ENCODE measurements at regions not wholly inside any gene's neighbourhood (a gene's known extent, or its start where the extent isn't known, plus 50 kb on each side); places are given as distances from the start of the nearest gene placed in this dataset.

DNA sequence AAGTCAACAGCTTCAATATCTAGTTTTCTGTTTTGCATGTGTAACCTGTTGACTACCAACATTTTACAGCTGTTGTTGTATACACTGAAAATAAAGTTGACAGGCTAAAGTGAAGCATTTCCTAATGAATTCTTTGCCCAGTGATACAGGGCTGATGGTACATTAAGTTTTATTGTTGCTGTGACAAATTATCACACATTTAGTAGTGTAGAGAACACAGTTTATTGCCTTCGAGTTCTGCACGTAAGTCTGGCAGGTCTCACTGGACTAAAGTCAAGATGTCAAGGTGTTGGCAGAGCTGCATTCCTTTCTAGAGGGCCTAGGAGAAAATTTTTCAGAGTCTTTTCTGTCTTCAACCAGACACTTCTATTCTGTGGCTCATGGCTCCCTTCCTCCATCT lies 184.2 kb downstream of the SLITRK6 start:
- H3K4me1 ChIP-seq (replicated peaks; ENCODE audit: insufficient read depth) = no peaks in the 10 kb centered on the region
- no TSS peak for BruUV-seq (replicated peaks)
- no peaks in the 10 kb centered on the region for H3K27me3 ChIP-seq (ENCODE audit: insufficient read depth, low read depth)
- intact Hi-C loops (cut with micrococcal nuclease; ENCODE audit: unreplicated experiment) = no loop called here
- no peaks in the 10 kb centered on the region for H3K9me3 ChIP-seq (ENCODE audit: insufficient read depth, low read depth)
- H3K4me2 ChIP-seq = no peak overlapping the region
- DNase-seq = no peak
- H3F3A ChIP-seq (ENCODE audit: insufficient read depth, low read depth) = no peaks in the 10 kb centered on the region
- H3K36me3 ChIP-seq (ENCODE audit: low read depth) = no peaks in the 10 kb centered on the region
- H3K4me3 ChIP-seq = no peak overlapping the region
- no peak overlapping the region for H2AFZ ChIP-seq
- H3K27ac ChIP-seq = no peak overlapping the region
- H4K20me1 ChIP-seq (ENCODE audit: insufficient read depth) = no peaks in the 10 kb centered on the region
- TF ChIP-seq EZH2 (IDR thresholded peaks at IDR 0.05; ENCODE audit: low read depth) (no peak), CTCF (conservative IDR thresholded peaks at IDR 0.05) (no peak)
- no peaks in the 10 kb centered on the region for H3K79me2 ChIP-seq (ENCODE audit: low read depth)
- H3K9me2 ChIP-seq (ENCODE audit: insufficient read depth) = no peaks in the 10 kb centered on the region
- ChIA-PET POLR2A (ENCODE audit: unreplicated experiment) (no interaction called here), CTCF (no interaction called here)

- BruUV-seq (replicated peaks) = no TSS peak
- no peak for DNase-seq
- no peak overlapping the region for H2AFZ ChIP-seq
- no peaks in the 10 kb centered on the region for H3F3A ChIP-seq (ENCODE audit: insufficient read depth, low read depth)
- CTCF ChIA-PET = no interaction called here
- H3K4me3 ChIP-seq = no peak overlapping the region
- H3K27me3 ChIP-seq (ENCODE audit: insufficient read depth, low read depth) = no peaks in the 10 kb centered on the region
- H3K9me2 ChIP-seq (ENCODE audit: insufficient read depth) = no peaks in the 10 kb centered on the region
- H4K20me1 ChIP-seq (ENCODE audit: insufficient read depth) = no peaks in the 10 kb centered on the region
- intact Hi-C loops (cut with micrococcal nuclease; ENCODE audit: unreplicated experiment) = no loop called here
- H3K4me1 ChIP-seq (replicated peaks; ENCODE audit: insufficient read depth) = no peaks in the 10 kb centered on the region
- no peaks in the 10 kb centered on the region for H3K9me3 ChIP-seq (ENCODE audit: insufficient read depth, low read depth)
- no peaks in the 10 kb centered on the region for H3K79me2 ChIP-seq (ENCODE audit: low read depth)
- H3K4me2 ChIP-seq = no peak overlapping the region
- TF ChIP-seq EZH2 (IDR thresholded peaks at IDR 0.05; ENCODE audit: low read depth) (no peak), CTCF (conservative IDR thresholded peaks at IDR 0.05) (no peak)
- no peaks in the 10 kb centered on the region for H3K36me3 ChIP-seq (ENCODE audit: low read depth)
- H3K27ac ChIP-seq = no peak overlapping the region
- POLR2A ChIA-PET (ENCODE audit: unreplicated experiment) = no interaction called here
These were observed 189.2 kb downstream of the SLITRK6 start for GRCh38 chr13:85610024-85610423.

- TF ChIP-seq CTCF (conservative IDR thresholded peaks at IDR 0.05) (no peak), EZH2 (IDR thresholded peaks at IDR 0.05; ENCODE audit: low read depth) (no peak)
- Histone ChIP-seq H3K36me3 (ENCODE audit: low read depth) (no peaks in the 10 kb centered on the region), H3F3A (ENCODE audit: insufficient read depth, low read depth) (no peaks in the 10 kb centered on the region), H3K9me3 (ENCODE audit: insufficient read depth, low read depth) (no peaks in the 10 kb centered on the region), H3K4me3 (no peak overlapping the region), H3K27me3 (ENCODE audit: insufficient read depth, low read depth) (no peaks in the 10 kb centered on the region), H3K27ac (no peak overlapping the region), H2AFZ (no peak overlapping the region), H3K9me2 (ENCODE audit: insufficient read depth) (no peaks in the 10 kb centered on the region), H3K79me2 (ENCODE audit: low read depth) (no peaks in the 10 kb centered on the region), H3K4me1 (replicated peaks; ENCODE audit: insufficient read depth) (no peaks in the 10 kb centered on the region), H4K20me1 (ENCODE audit: insufficient read depth) (no peaks in the 10 kb centered on the region), H3K4me2 (no peak overlapping the region)
- CTCF ChIA-PET = no interaction called here
- intact Hi-C loops (cut with micrococcal nuclease; ENCODE audit: unreplicated experiment) = no loop called here
- no peak for DNase-seq
- POLR2A ChIA-PET (ENCODE audit: unreplicated experiment) = no interaction called here
- no TSS peak for BruUV-seq (replicated peaks)
These were observed 190.9 kb downstream of the SLITRK6 start for GRCh38 chr13:85608255-85608829.

All from PC-9 (cell line).